Activated CD8-positive, alpha-beta memory T cell treated with anti-CD3 and anti-CD28 coated beads for 1 hour (primary cell): ENCODE measurements at regions not wholly inside any gene's neighbourhood (a gene's known extent, or its start where the extent isn't known, plus 50 kb on each side); places are given as distances from the start of the nearest gene placed in this dataset.

Source experiments
- DNase-seq, 2 donors: peaks; one replicate each; pipeline ENCODE4 v3.0.0-alpha.2; 2020; ENCODE audit warnings: low read depth in 1 of 2; ENCODE audit errors: extremely low read depth in 1 of 2

- DNase-seq = no peak
Observed at GRCh38 chr12:61808856-61809255, 451.3 kb upstream of the USP15 start.

- DNase-seq = no peak
Observed at GRCh38 chr12:61810486-61810885, 449.7 kb upstream of the USP15 start.

DNA sequence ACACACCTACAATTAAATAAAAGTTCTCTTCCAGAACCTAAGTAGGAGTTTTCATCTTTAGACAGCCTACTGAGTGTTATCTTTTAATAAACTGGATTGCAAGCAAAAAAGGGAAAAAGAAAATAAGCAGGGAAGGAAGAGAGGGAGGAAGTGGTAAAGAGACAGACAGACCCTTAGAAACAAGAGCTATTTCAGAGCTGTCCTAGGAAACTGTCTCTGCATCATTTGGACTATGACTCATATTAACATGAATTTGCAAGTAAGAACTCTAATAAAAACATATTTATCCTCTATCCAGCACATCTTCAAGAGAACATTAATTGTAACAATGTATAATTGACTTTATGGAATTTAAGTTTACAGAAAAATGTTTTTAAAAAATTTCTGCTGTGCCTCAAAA lies 438.8 kb upstream of the USP15 start:
- DNase-seq = no peak

DNA sequence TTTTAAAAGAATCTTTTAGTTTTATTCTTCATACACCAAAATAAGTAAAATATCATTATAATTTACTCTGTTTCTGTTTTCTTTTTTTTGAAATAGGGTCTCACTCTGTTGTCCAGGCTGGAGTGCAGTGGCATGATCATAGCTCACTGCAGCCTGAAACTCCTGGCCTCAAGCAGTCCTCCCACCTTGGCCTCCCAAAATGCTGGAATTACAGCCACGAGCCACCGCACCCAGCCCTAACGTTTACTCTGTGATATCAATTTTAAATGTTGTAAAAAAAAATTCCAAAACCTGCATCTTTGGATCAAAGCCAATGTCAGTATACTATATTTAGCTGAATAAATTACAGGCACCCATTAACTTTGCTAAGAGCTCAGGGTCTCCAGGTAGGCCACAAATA lies 437.1 kb upstream of the USP15 start:
- DNase-seq = no peak

GRCh38 chr12:61846765-61847164 lies 413.4 kb upstream of the USP15 start:
- DNase-seq = no peak

GRCh38 chr12:61848893-61849292 lies 411.3 kb upstream of the USP15 start:
- DNase-seq = no peak

DNA sequence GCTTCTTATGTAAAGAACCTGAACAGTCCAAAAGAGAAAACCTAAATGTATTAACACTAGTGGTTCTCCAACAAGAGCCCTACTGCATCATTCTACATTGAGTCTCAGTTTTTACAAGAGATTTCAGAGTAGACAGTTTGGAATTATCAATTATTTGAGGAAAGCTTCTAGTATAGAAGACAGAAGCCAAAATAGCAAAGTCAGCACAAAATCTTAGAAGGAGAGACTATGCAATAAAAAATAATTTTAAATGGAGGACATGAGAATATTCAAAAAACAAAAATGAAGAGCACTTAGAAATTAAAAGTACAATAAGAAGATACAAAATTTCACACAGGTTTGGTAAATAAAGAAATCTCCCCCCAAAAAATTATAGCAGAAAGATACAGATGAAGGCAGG lies 406.3 kb upstream of the USP15 start:
- no peak for DNase-seq

- DNase-seq = no peak
Observed at GRCh38 chr12:61854902-61855301, 405.3 kb upstream of the USP15 start.

- no peak for DNase-seq
Observed at GRCh38 chr12:61857968-61858367, 402.2 kb upstream of the USP15 start.

- no peak for DNase-seq
Observed at GRCh38 chr12:61860451-61860850, 399.8 kb upstream of the USP15 start.

- no peak for DNase-seq
Observed at GRCh38 chr12:61862986-61863385, 397.2 kb upstream of the USP15 start.

- DNase-seq = no peak
Observed at GRCh38 chr12:61863811-61864210, 396.4 kb upstream of the USP15 start.

- no peak for DNase-seq
Observed at GRCh38 chr12:61869796-61870195, 390.4 kb upstream of the USP15 start.

GRCh38 chr12:61870658-61871484 lies 389.3 kb upstream of the USP15 start:
- DNase-seq = no peak

DNA sequence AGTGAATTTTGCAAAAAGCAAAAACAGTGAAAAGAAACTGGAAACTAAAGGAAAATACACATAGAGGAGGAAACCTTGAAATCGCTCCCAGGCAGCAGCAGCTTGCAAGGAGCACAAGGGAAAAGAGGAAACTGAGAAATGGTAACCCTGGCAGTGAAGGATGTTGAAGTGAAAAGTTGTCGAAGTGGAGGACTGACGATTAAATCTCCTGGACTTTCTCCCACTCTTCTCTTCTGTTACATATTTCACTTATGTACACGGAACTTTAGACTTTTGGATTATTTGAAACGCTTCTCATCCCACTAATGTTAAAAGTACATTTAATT lies 388.8 kb upstream of the USP15 start:
- DNase-seq = no peak

- DNase-seq = no peak
Observed at GRCh38 chr12:61879229-61879628, 381.0 kb upstream of the USP15 start.

- DNase-seq = no peak
Observed at GRCh38 chr12:61880186-61880585, 380.0 kb upstream of the USP15 start.

DNA sequence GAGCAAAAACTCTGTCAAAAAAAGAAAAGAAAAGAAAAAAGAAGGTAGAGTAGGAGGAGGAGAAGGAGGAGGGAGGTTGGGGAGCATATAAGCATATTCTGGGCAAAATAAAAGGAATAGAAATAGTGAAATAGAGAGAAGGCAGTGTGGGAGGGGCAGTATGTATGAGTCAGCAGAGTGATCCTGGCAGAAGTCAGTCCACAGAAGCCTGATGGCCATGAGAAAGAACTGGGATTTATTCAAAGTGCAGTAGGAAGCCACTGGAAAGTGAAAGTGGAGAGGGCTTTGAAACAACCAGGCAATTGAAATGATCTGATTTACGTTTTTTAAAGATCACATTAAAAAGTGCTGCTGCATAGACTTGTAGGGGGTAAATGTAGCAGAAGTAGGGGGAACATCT lies 368.6 kb upstream of the USP15 start:
- DNase-seq = no peak

DNA sequence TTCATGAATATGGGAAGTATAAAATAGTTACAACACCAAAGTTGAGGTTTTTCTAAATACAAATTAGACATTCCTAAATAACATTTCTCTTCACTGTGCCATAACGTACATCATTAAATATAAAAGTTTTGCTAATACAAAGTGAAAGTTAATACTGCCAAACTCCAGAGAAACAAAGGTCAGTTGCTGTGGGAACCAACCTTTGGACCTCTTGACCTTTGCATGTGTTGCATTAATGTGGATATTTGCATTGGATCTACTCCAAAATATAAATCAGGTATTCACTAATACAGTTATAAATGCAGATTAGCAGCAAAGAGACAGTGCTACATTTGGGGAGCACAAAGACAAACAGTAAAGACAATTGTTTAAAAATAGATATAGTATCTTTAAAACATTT lies 366.0 kb upstream of the USP15 start:
- no peak for DNase-seq

- DNase-seq = no peak
Observed at GRCh38 chr12:61896436-61896835, 363.8 kb upstream of the USP15 start.

DNA sequence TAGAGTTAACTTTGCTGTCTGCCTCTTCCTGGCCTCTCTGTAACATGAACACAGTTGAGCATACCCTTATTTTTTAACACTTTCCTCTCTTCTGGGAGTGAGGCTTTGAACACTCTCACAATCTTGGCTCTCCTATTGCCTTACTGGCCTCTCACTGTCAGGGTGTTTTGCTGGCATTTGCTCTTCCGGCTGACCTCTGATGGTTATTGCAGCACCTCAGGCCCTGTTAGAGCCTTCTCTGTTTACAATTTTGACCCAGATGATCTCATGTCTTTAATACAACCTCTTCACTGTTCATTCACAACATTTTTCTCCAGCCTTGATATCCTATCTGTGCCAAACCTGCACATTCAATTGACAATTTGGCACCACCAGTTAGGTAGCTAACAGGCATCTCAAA lies 357.8 kb upstream of the USP15 start:
- DNase-seq = no peak

DNA sequence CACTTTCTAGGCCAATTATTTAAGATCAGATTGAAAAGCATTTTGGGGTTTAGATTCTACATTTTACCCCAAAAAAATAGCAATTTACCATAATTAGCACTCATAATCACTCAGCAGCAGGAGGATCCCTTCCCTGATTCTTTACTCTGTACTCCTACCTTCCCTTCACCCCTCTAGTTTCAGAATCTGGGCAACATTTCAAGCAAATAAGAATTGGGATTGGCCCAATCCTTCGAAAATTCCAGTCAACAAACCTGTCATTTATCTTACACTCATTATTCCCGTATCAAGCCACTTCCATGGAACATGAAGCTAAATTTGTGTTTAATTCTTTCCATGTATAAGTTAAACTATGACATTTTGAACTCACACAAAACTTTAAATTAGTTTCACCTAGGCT lies 349.1 kb upstream of the USP15 start:
- DNase-seq = no peak

GRCh38 chr12:61915420-61915819 lies 344.8 kb upstream of the USP15 start:
- no peak for DNase-seq
